SK-N-SH (cell line): ENCODE measurements at regions not wholly inside any gene's neighbourhood (a gene's known extent, or its start where the extent isn't known, plus 50 kb on each side); places are given as distances from the start of the nearest gene placed in this dataset.

Experiments
- CTCF ChIP-seq: fragments of 200-600 bp; sonication (generic); IDR thresholded peaks from 2 replicates; pipeline ENCODE4 v1.6.1; 2017; ENCODE audit warnings: antibody characterized with exemption, mild to moderate bottlenecking, moderate library complexity
- FOXM1 ChIP-seq: IDR thresholded peaks from 2 replicates; pipeline ENCODE4 v1.4.0; 2012; ENCODE audit warnings: low read depth, mild to moderate bottlenecking

- TF ChIP-seq FOXM1 = no peak
- no peak for TF ChIP-seq CTCF
Measured at GRCh38 chr16:5722116-5722619, 624.6 kb upstream of the EEF2KMT start.
